ENCODE measurements at regions not wholly inside any gene's neighbourhood (a gene's known extent, or its start where the extent isn't known, plus 50 kb on each side); places are given as distances from the start of the nearest gene placed in this dataset.
A peak's percentile ranks its signal among the peaks of the same experiment; 100 is the strongest.
"Not testable (repeated sequence)": the region's sequence is repeated elsewhere in the genome, so short reads cannot be mapped to it uniquely, and the experiment has no call there.

GRCh38 chr1:25118546-25118945 lies 113.8 kb downstream of the SYF2 start:
- no peak overlapping the region for H3K4me3 ChIP-seq (ENCODE audit: severe bottlenecking)
- no peaks in the 10 kb centered on the region for H3K27me3 ChIP-seq (ENCODE audit: insufficient read depth, poor library complexity, severe bottlenecking)
- H3K4me1 ChIP-seq (ENCODE audit: insufficient read depth, poor library complexity, severe bottlenecking), result no peaks in the 10 kb centered on the region
- TF ChIP-seq, protein P1, sequence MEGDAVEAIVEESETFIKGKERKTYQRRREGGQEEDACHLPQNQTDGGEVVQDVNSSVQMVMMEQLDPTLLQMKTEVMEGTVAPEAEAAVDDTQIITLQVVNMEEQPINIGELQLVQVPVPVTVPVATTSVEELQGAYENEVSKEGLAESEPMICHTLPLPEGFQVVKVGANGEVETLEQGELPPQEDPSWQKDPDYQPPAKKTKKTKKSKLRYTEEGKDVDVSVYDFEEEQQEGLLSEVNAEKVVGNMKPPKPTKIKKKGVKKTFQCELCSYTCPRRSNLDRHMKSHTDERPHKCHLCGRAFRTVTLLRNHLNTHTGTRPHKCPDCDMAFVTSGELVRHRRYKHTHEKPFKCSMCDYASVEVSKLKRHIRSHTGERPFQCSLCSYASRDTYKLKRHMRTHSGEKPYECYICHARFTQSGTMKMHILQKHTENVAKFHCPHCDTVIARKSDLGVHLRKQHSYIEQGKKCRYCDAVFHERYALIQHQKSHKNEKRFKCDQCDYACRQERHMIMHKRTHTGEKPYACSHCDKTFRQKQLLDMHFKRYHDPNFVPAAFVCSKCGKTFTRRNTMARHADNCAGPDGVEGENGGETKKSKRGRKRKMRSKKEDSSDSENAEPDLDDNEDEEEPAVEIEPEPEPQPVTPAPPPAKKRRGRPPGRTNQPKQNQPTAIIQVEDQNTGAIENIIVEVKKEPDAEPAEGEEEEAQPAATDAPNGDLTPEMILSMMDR (IDR thresholded peaks at IDR 0.05; ENCODE audit: poor library complexity, severe bottlenecking), result no peak
- H3K36me3 ChIP-seq (ENCODE audit: low read depth), result no peaks in the 10 kb centered on the region
- H3K27ac ChIP-seq (ENCODE audit: poor library complexity, severe bottlenecking), result no peak overlapping the region
- ATAC-seq (ENCODE audit: low read depth), result no peak
- no peaks in the 10 kb centered on the region for H3K9me3 ChIP-seq (ENCODE audit: severe bottlenecking)
- DNase-seq (ENCODE audit: low spot score), result no peak

- Histone ChIP-seq H3K36me3 (ENCODE audit: low read depth) (no peaks in the 10 kb centered on the region), H3K4me1 (ENCODE audit: insufficient read depth, poor library complexity, severe bottlenecking) (no peaks in the 10 kb centered on the region), H3K27me3 (ENCODE audit: insufficient read depth, poor library complexity, severe bottlenecking) (no peaks in the 10 kb centered on the region), H3K9me3 (ENCODE audit: severe bottlenecking) (no peaks in the 10 kb centered on the region), H3K27ac (ENCODE audit: poor library complexity, severe bottlenecking) (no peak overlapping the region), H3K4me3 (ENCODE audit: severe bottlenecking) (no peak overlapping the region)
- TF ChIP-seq, protein P1 (IDR thresholded peaks at IDR 0.05; ENCODE audit: poor library complexity, severe bottlenecking), result peak; percentile 28
- ATAC-seq (ENCODE audit: low read depth) (peak; percentile 31; the same call in 1 of the 3 replicates), DNase-seq (ENCODE audit: low spot score) (no peak)
Measured at GRCh38 chr1:25117233-25117823, 115.0 kb downstream of the SYF2 start.

GRCh38 chr1:25116832-25117231 lies 115.5 kb downstream of the SYF2 start:
- Histone ChIP-seq H3K27me3 (ENCODE audit: insufficient read depth, poor library complexity, severe bottlenecking) (no peaks in the 10 kb centered on the region), H3K4me3 (ENCODE audit: severe bottlenecking) (no peak overlapping the region), H3K36me3 (ENCODE audit: low read depth) (no peaks in the 10 kb centered on the region), H3K27ac (ENCODE audit: poor library complexity, severe bottlenecking) (no peak overlapping the region), H3K9me3 (ENCODE audit: severe bottlenecking) (no peaks in the 10 kb centered on the region), H3K4me1 (ENCODE audit: insufficient read depth, poor library complexity, severe bottlenecking) (no peaks in the 10 kb centered on the region)
- ATAC-seq (ENCODE audit: low read depth) (no peak), DNase-seq (ENCODE audit: low spot score) (no peak)
- TF ChIP-seq, protein P1 (IDR thresholded peaks at IDR 0.05; ENCODE audit: poor library complexity, severe bottlenecking), result no peak

DNA sequence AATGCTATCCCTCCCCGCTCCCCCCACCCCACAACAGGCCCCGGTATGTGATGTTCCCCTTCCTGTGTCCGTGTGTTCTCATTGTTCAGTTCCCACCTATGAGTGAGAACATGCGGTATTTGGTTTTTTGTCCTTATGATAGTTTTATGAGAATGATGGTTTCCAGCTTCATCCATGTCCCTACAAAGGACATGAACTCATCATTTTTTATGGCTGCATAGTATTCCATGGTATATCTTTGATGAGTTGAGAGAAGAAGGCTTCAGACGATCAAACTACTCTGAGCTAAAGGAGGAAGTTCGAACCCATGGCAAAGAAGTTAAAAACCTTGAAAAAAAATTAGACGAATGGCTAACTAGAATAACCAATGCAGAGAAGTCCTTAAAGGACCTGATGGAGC lies 116.2 kb downstream of the SYF2 start:
- DNase-seq (ENCODE audit: low spot score); H3K9me3 ChIP-seq (ENCODE audit: severe bottlenecking); H3K27ac ChIP-seq (ENCODE audit: poor library complexity, severe bottlenecking); H3K36me3 ChIP-seq (ENCODE audit: low read depth); H3K27me3 ChIP-seq (ENCODE audit: insufficient read depth, poor library complexity, severe bottlenecking); H3K4me1 ChIP-seq (ENCODE audit: insufficient read depth, poor library complexity, severe bottlenecking); ATAC-seq (ENCODE audit: low read depth); H3K4me3 ChIP-seq (ENCODE audit: severe bottlenecking): not testable (repeated sequence)

DNA sequence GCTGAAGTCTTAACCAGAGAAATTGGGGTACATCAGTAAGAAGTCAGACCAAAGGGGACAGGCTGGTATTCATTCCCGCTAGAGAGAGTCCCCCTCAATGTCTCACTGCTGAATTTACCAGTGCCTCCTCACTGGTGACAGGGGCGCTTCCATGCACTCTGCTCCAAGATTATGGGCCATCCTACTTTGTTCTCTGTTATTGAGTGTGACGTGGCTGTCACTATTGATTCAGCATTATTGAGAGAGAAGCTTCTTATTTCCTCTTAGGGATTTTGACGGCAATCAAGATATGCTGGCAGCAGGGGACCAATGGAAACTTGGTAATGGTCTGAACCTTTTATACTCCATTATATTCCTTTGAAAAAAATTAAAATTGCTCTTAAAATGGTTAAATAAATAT lies 118.6 kb downstream of the SYF2 start:
- H3K4me1 ChIP-seq (ENCODE audit: insufficient read depth, poor library complexity, severe bottlenecking), result no peaks in the 10 kb centered on the region
- H3K27ac ChIP-seq (ENCODE audit: poor library complexity, severe bottlenecking), result no peak overlapping the region
- H3K4me3 ChIP-seq (ENCODE audit: severe bottlenecking), result no peak overlapping the region
- TF ChIP-seq, protein P1 (IDR thresholded peaks at IDR 0.05; ENCODE audit: poor library complexity, severe bottlenecking), result no peak
- ATAC-seq (ENCODE audit: low read depth), result no peak
- H3K36me3 ChIP-seq (ENCODE audit: low read depth), result no peaks in the 10 kb centered on the region
- DNase-seq (ENCODE audit: low spot score), result no peak
- H3K9me3 ChIP-seq (ENCODE audit: severe bottlenecking), result no peaks in the 10 kb centered on the region
- no peaks in the 10 kb centered on the region for H3K27me3 ChIP-seq (ENCODE audit: insufficient read depth, poor library complexity, severe bottlenecking)

Measured in RWPE2 (cell line).